GM18861 (cell line): ENCODE measurements at regions not wholly inside any gene's neighbourhood (a gene's known extent, or its start where the extent isn't known, plus 50 kb on each side); places are given as distances from the start of the nearest gene placed in this dataset.
A peak's percentile ranks its signal among the peaks of the same experiment; 100 is the strongest.
"Not testable (repeated sequence)": the region's sequence is repeated elsewhere in the genome, so short reads cannot be mapped to it uniquely, and the experiment has no call there.

Experiments used
- ATAC-seq: cut with Tn5 transposase; IDR thresholded peaks from one replicate; pipeline ENCODE4 v1.9.1; 2021; ENCODE audit not compliant: unreplicated experiment

- ATAC-seq = no peak
These were observed 208.1 kb upstream of the CDKN2B start for GRCh38 chr9:22217254-22217653.

DNA sequence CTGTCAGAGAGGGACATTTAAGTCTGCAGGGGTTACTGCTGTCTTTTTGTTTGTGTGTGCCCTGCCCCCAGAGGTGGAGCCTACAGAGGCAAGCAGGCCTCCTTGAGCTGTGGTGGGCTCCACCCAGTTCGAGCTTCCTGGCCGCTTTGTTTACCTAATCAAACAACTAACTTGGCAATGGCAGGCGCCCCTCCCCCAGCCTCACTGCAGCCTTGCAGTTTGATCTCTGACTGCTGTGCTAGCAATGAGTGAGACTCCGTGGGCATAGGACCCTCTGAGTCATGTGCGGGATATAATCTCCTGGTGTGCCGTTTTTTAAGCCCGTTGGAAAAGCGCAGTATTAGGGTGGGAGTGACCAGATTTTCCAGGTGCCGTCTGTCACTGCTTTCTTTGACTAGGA is 216.8 kb upstream of the CDKN2B start:
- ATAC-seq = not testable (repeated sequence)

- no peak for ATAC-seq
These were observed 218.6 kb upstream of the DMRTA1 start for GRCh38 chr9:22227986-22228385.

DNA sequence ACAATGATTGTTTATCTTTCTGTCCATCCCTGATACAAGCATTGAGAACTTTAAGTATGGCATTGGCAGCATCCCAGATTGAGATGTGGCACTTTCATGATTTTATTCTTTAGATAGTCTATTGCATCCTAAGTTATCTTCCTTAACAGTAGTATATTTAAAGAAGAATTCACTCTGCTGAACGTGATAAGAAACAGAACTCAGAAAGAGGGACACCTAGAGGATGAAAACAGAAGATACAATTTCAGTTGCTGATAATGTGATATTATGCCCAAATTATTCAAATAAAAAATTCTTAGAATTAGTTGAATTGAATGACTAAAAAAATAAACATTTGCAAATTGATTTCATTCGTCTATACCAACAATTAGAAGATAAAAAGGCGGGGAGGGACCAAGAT is 218.1 kb upstream of the DMRTA1 start:
- no peak for ATAC-seq

DNA sequence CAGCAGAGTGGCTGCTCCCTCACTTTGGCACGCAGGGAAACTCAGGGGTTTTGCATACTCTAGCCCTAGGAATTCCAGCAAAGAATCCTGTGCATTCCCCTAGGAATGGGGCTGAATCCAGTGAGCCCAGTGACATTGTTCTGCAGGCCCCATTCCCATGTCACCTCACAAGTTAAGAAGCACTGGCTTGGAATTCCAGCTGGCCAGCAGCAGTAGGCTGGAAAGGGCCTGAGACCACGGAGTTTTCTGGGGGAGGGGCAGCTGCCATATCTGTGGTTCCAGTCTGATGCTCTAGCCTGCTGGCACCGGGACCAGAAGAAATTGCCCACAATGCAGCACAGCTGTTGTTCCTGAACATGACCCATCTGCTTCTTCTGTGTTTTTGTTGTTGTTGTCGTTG is 217.6 kb upstream of the DMRTA1 start:
- ATAC-seq = no peak

GRCh38 chr9:22231309-22231708 is 215.3 kb upstream of the DMRTA1 start:
- ATAC-seq = not testable (repeated sequence)

DNA sequence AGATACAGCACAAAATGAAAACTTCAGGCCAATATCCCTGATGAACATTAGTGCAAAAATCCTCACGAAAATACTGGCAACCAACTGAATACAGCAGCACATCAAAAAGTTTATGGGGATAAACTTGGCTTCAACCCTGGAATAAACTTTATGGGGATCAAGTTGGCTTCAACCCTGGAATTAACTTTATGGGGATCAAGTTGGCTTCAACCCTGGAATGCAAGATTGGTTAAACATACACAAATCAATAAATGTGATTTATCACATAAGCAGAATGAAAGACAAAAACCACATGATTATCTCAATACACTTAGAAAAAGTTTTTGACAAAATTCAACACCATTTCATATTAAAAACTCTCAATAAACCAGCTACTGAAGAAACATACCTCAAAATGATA is 213.7 kb upstream of the DMRTA1 start:
- ATAC-seq = no peak

- no peak for ATAC-seq
These were observed 208.9 kb upstream of the DMRTA1 start for GRCh38 chr9:22237497-22238363.

DNA sequence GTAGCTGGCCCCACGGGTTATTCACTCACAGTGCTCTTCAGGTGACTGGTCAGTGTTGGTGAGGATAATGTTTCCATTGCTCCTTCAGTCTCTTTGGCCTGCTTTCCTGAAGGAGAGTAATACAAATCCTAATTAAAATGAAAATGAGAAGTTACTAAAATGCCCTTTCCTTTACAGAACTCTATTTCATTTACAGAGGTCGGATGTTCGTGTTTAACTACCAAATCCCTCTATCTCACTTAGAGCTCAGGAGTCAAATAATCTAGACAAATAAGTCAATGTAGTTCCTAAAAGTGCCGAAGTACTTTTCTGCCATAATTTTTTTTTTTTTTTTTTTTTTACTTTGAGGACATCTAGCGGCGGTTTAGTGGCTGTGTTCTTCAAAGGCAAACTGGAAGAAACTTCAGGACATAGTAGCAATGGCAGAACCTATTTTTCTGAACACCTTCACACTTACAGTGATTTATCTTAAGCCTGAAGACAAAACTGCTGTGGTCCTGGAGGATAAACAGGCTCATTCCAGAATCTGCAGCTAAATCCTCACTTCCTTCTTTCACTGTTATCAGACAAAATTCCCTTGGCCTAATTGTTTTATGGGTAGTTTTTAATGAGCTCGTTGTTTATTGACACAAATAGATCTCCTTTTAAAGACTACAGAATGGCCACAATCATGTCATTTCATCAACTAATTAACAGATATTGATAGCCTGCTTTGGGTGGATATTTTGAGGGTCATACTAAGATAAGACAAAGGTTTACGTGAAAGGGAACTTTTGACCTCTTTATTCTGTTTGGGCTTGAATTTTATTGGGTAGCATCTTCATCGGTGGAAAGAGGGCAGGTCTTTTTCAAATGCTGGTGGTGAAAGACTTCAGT is 207.6 kb upstream of the DMRTA1 start:
- ATAC-seq = no peak

- ATAC-seq = peak; percentile 86
These were observed 206.0 kb upstream of the DMRTA1 start for GRCh38 chr9:22240619-22241018.

GRCh38 chr9:22241024-22241423 is 205.6 kb upstream of the DMRTA1 start:
- peak; percentile 8 for ATAC-seq

GRCh38 chr9:22241611-22242010 is 205.0 kb upstream of the DMRTA1 start:
- no peak for ATAC-seq

GRCh38 chr9:22244139-22245011 is 202.2 kb upstream of the DMRTA1 start:
- peak; percentile 35 for ATAC-seq

DNA sequence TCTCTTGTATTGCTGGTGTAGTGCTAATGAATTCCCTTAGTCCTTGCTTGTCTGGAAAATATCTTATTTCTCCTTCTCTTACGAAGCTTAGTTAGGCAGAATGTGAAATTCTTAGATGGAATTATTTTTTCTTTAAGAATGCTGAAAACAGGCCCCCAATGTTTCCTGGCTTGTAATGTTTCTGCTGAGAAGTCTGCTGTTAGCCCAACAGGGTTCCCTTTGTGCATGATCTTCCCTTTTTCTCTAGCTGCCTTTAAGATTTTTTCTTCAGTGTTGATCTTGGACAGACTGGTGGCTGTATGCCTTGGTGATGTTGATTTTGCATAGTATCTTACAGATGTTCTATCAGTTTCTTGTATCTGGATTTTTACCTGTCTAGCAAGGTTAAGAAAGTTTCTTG is 191.3 kb upstream of the DMRTA1 start:
- ATAC-seq = no peak

GRCh38 chr9:22256381-22256780 is 190.2 kb upstream of the DMRTA1 start:
- ATAC-seq = no peak

DNA sequence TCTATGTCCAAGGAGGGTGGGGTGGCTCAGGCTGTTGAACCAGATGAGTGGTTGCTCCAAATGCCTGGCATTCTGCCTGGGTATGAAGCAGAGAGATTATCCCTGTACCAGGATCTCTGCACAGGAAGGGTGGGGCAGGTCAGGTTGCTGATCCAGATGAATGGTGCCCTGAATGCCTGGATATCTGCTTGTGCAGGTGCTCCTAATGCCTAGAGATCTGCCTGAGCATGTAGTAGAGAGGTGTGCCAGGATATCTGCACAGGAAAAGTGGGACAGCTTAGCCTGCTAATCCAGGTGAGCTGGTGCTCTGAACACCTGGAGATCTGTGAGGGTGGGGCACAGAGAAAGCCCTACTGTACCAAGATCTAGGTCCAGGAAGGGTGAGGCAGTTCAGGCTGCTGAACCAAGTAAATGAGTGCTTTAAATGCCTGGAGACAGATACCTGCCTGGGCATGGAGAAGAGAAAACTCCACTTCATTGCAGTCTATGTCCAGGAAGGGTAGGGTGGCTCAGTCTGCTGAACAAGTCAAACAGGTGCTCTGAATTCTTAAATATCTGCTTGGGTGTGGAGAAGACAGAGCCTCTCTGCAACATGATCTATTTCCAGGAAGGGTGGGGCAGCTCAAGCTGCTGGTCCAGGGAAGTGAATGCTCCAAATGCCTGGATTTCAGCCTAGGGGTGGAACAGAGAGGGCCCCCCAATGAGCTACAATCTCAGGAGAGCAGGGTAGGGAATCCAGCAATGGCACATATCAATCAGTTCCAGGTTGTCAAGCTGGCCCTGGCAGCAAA is 189.4 kb upstream of the DMRTA1 start:
- no peak for ATAC-seq

DNA sequence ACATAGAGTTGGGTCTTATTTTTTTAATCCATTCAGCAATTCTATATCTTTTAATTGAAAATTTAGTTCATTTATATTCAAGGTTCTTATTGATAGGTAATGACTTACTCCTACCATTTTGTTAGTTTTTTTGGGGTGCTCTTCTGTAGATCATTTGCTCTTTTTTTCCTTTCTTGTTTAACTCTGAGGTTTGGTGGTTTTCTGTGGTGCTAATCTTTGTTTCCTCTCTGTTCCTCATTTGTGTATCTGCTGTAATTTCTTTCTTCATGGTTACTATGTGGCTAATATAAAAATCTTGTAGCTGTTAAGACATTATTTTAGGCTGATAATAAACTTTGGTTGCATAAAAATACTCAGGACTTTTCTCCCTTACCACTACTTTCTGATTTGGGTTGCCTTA is 181.6 kb upstream of the DMRTA1 start:
- no peak for ATAC-seq

GRCh38 chr9:22265534-22265933 is 181.1 kb upstream of the DMRTA1 start:
- ATAC-seq = no peak

DNA sequence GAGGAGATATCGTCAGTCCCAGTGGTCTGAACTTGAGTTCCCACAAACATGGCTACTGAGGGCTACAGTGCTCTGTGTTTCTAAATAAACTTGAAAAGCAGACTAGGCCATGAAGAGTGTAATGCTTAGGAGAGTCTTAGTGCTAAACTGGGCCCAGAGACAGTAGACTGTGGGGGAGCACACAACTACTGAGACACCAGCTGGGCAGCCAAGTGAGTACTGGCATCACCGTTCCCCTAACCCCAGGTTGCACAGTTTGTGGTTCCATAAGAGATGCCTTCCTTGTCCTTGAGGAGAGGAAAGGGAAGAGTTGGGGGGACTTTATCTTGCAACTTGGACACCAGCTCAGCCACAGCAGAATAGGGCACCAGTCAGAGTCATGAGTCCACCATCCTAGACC is 172.1 kb upstream of the DMRTA1 start:
- ATAC-seq = no peak

GRCh38 chr9:22278426-22278825 is 168.2 kb upstream of the DMRTA1 start:
- ATAC-seq = no peak
